ENCODE measurements at regions not wholly inside any gene's neighbourhood (a gene's known extent, or its start where the extent isn't known, plus 50 kb on each side); places are given as distances from the start of the nearest gene placed in this dataset.
"Not testable (repeated sequence)": the region's sequence is repeated elsewhere in the genome, so short reads cannot be mapped to it uniquely, and the experiment has no call there.

- no peak for TF ChIP-seq CTCF (IDR thresholded peaks at IDR 0.05; ENCODE audit: control insufficient read depth, insufficient read depth, low read depth, low read length, missing control alignments)
- DNase-seq (ENCODE audit: low read depth): no peak
- no peak overlapping the region for H3K4me3 ChIP-seq (ENCODE audit: control insufficient read depth, low read depth, low read length)
These were observed 677.4 kb upstream of the SLITRK6 start for GRCh38 chr13:86476656-86477055.

GRCh38 chr13:86486582-86486981 lies 687.4 kb upstream of the SLITRK6 start:
- H3K4me3 ChIP-seq (ENCODE audit: control insufficient read depth, low read depth, low read length): no peak overlapping the region
- no peak for TF ChIP-seq CTCF (IDR thresholded peaks at IDR 0.05; ENCODE audit: control insufficient read depth, insufficient read depth, low read depth, low read length, missing control alignments)

GRCh38 chr13:86491121-86491520 lies 691.9 kb upstream of the SLITRK6 start:
- no peak for TF ChIP-seq CTCF (IDR thresholded peaks at IDR 0.05; ENCODE audit: control insufficient read depth, insufficient read depth, low read depth, low read length, missing control alignments)
- H3K4me3 ChIP-seq (ENCODE audit: control insufficient read depth, low read depth, low read length): no peak overlapping the region
- no peak for DNase-seq (ENCODE audit: low read depth)

More at GRCh38 chr13:86486582-86486981, 687.4 kb upstream of the SLITRK6 start:
- no peak for DNase-seq (ENCODE audit: low read depth)

DNA sequence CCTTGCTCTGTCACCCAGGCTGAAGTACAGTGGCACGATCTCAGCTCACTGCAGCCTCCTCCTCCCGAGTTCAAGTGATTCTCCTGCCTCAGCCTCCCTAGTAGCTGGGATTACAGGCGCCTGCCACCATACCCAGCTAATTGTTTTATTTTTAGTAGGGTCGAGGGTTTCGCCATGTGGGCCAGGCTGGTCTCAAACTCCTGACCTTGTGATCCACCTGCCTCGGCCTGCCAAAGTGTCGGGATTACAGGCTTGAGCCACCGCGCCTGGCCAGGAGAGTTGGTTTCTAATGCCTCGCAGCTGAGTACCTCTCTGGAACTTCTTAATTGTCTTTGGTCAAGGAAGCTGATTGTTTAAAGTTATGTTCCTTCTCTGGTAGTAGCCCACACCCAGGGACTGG lies 702.7 kb upstream of the SLITRK6 start:
- not testable (repeated sequence) for H3K4me3 ChIP-seq (ENCODE audit: control insufficient read depth, low read depth, low read length); DNase-seq (ENCODE audit: low read depth)

DNA sequence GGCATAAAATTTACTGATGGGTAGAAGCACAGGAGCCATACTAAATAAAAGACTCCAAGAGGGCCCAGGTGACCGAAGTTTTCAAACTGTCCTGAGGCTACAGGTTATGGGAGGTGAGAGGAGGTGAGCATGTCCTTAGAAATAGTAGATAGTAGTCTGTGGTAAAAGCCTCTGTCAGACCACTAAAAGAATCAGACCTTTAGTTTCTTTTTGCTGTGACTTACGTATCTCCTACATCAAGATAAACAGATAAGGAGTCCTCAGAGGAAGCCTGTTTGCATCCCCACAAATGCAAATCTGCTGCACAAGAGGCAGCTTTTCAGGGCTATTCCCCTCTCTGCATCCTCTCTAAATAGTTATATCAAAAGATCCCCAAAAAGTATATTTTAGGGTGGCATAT lies 711.6 kb upstream of the SLITRK6 start:
- H3K4me3 ChIP-seq (ENCODE audit: control insufficient read depth, low read depth, low read length): no peak overlapping the region
- no peak for TF ChIP-seq CTCF (IDR thresholded peaks at IDR 0.05; ENCODE audit: control insufficient read depth, insufficient read depth, low read depth, low read length, missing control alignments)
- no peak for DNase-seq (ENCODE audit: low read depth)

DNA sequence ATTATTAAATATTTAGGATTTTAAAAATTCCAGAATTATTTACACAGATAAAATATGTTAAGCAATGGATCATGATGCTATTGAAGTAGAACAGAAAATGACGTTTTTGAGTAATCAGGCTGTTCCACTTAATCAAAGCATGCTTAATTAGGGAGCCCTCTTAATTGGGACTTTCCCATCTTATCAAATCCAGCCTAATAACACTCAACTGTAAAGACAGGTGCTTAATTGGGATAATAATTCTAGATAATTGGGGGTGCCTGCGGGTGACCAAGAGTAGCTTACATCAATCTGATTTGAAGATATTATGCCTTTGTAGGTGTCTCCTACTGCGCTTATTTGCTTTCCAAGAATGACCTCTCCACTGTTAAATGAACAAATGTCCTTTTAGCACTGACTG lies 742.2 kb upstream of the SLITRK6 start:
- H3K4me3 ChIP-seq (ENCODE audit: control insufficient read depth, low read depth, low read length): no peak overlapping the region
- DNase-seq (ENCODE audit: low read depth): no peak
- TF ChIP-seq CTCF (IDR thresholded peaks at IDR 0.05; ENCODE audit: control insufficient read depth, insufficient read depth, low read depth, low read length, missing control alignments): no peak

DNA sequence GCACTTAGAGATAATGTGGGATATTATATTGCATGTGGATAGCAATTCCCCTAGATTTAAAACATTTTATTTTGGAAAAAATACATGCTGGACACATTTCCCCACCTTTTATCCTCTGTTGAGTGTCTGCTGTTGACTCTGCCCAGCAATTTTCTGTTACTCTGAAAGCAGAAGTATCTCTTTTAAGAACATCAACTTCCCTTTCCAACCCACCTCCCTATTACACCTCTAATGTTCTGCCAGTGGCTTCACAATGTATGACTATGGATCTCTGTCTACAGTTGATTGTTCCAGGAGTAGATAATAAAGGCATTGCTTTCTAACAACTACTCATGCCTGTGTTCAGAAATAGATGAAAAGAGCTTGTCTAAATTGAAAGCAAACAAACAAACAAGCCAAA lies 754.8 kb upstream of the SLITRK6 start:
- no peak for DNase-seq (ENCODE audit: low read depth)
- no peak for TF ChIP-seq CTCF (IDR thresholded peaks at IDR 0.05; ENCODE audit: control insufficient read depth, insufficient read depth, low read depth, low read length, missing control alignments)
- no peak overlapping the region for H3K4me3 ChIP-seq (ENCODE audit: control insufficient read depth, low read depth, low read length)

All from AG09309 (cell line).